ENCODE measurements at regions not wholly inside any gene's neighbourhood (a gene's known extent, or its start where the extent isn't known, plus 50 kb on each side); places are given as distances from the start of the nearest gene placed in this dataset.

DNA sequence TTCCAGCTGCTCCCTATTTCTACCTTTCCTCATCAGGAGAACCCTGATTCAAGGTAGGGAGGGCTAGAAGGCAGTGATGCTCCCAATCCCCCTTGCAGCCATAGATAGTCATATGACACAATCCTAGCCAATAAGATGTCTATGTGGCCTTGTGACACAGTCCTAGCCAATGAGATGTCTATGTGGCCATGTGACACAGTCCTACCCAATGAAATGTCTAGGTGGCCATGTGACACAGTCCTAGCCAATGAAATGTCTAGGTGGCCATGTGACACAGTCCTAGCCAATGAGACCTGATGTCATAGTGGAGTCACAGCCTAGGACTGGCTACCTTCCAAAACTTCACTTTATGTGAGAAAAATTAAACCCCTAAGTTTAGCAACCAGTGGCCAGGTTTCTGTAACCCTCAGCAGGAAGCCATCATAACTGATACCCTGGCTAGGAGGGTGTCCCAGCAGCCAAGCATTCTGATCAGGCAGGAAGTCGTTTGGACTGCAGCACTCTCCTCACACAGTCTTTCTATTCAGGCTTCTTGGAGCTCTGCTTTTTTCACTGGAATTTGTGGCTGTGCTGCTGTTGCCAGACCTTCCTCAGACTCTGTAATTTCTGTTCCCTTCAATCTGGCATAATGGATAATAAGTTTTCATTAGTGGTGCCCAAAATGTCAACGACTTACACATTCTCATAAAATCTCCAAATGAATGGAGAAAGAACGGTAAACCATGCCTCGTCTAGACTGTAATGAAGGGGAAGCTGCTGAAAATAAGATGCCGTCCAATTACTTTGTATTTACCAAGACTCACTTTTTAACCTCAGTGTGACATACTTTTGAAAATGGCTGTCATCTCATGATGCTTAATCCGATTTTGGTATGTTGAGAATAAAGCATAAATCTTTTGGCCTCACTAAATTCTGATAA is 165.0 kb upstream of the NCKAP5 start:
- H3K27ac ChIP-seq = no peak overlapping the region
- no peaks in the 10 kb centered on the region for H3K27me3 ChIP-seq
- TF ChIP-seq, protein P1, sequence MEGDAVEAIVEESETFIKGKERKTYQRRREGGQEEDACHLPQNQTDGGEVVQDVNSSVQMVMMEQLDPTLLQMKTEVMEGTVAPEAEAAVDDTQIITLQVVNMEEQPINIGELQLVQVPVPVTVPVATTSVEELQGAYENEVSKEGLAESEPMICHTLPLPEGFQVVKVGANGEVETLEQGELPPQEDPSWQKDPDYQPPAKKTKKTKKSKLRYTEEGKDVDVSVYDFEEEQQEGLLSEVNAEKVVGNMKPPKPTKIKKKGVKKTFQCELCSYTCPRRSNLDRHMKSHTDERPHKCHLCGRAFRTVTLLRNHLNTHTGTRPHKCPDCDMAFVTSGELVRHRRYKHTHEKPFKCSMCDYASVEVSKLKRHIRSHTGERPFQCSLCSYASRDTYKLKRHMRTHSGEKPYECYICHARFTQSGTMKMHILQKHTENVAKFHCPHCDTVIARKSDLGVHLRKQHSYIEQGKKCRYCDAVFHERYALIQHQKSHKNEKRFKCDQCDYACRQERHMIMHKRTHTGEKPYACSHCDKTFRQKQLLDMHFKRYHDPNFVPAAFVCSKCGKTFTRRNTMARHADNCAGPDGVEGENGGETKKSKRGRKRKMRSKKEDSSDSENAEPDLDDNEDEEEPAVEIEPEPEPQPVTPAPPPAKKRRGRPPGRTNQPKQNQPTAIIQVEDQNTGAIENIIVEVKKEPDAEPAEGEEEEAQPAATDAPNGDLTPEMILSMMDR (IDR thresholded peaks at IDR 0.05) = no peak
- no peak for TF ChIP-seq POLR2A (IDR thresholded peaks at IDR 0.05)
- DNase-seq = no peak
- no peaks in the 10 kb centered on the region for H3K4me1 ChIP-seq
- WGBS, 2 donors = 78 to 80% methylated on average over 6 of the region's 6 CpGs
- intact Hi-C loops (cut with DNase I) = no loop called here
- H3K36me3 ChIP-seq = no peaks in the 10 kb centered on the region
- H3K4me3 ChIP-seq (replicated peaks in 1 of 3) = no peak overlapping the region
- H3K9me3 ChIP-seq = no peaks in the 10 kb centered on the region

DNA sequence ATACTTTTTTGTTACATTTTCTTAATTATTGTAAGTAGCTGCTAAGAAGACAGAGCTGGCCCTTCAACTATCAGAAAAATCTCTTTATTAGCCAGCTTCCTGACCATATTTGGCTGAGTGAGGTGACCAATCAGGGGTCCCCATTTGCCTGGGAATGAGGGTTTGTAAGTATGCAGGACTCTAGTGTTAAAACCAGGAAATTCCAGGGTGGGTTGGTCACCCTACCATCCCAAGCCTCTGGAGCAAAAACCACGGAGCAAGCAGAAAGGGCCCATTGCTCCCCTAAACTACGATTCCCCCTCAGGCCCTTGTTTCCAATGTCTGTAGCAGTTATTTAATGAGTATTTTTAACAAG is 165.6 kb upstream of the NCKAP5 start:
- 83 to 86% methylated on average over 2 of the region's 2 CpGs for WGBS, 2 donors
- no peak overlapping the region for H3K27ac ChIP-seq
- DNase-seq = no peak
- H3K4me3 ChIP-seq (replicated peaks in 1 of 3) = no peak overlapping the region
- H3K9me3 ChIP-seq = no peaks in the 10 kb centered on the region
- intact Hi-C loops (cut with DNase I) = no loop called here
- no peaks in the 10 kb centered on the region for H3K4me1 ChIP-seq
- no peaks in the 10 kb centered on the region for H3K36me3 ChIP-seq
- TF ChIP-seq POLR2A (IDR thresholded peaks at IDR 0.05) = no peak
- TF ChIP-seq, protein P1 (IDR thresholded peaks at IDR 0.05) = no peak
- no peaks in the 10 kb centered on the region for H3K27me3 ChIP-seq

DNA sequence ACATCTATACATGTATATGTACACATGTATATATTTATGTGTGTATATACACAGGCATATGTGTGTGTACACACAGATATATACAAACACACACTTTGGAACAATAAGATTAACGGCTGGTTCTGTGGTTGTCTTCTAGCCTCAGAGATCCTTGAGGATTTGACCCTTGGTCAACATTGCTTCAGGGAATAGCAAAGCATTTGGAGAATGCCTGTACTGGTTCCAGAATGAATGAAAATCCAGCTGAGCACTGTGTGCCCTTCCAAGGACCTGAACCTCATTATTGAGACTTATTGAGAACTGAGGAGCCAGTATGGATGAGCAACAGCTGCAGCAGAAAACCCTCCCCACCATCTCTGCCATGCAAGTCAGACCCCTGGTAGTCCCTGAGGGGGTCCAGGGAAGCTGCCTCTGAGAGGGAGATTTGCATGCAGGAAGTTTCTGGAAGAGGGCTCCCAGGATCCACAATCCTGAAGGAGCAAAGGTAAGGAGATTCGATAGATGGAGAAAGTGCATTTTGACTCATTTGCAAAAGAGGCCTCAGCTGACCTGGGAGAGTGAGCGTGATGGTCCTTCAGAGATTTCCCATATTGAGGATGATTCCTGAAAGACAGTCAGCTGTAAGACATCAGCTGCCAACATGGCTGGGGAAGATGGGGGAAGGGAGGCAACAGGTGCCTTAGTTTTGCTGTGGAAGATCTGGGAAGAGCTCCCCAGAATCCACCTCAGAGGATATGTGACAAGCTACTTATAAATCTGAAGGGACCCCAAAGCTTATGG is 166.6 kb upstream of the NCKAP5 start:
- H3K36me3 ChIP-seq = no peaks in the 10 kb centered on the region
- no peak overlapping the region for H3K4me3 ChIP-seq (replicated peaks in 1 of 3)
- no peaks in the 10 kb centered on the region for H3K9me3 ChIP-seq
- H3K27me3 ChIP-seq = no peaks in the 10 kb centered on the region
- no peak overlapping the region for H3K27ac ChIP-seq
- TF ChIP-seq POLR2A (IDR thresholded peaks at IDR 0.05) = no peak
- TF ChIP-seq, protein P1 (IDR thresholded peaks at IDR 0.05) = no peak
- intact Hi-C loops (cut with DNase I) = no loop called here
- WGBS, 2 donors = 81 to 88% methylated on average over 3 of the region's 3 CpGs
- DNase-seq = no peak
- no peaks in the 10 kb centered on the region for H3K4me1 ChIP-seq

DNA sequence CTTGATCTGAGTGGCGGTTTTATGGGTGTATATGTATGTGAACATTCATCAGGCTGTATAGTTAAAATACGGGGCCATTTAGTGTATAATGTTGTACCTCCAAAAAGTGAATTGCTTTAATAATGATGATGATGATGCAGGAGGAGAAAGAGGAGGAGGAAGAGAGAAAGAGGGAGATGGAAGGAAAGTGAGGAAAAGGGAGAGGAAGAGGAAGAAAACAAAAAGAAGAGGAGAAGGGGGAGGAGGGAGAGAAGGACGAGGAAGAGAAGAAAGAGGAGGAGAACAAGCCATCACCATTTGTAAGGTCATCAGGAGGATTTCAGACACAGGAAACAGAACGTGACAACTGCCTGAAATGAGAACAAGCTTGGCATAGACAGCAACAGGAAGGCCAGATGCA is 168.4 kb upstream of the NCKAP5 start:
- Histone ChIP-seq H3K9me3 (no peaks in the 10 kb centered on the region), H3K27me3 (no peaks in the 10 kb centered on the region), H3K4me1 (no peaks in the 10 kb centered on the region), H3K4me3 (replicated peaks in 1 of 3) (no peak overlapping the region), H3K36me3 (no peaks in the 10 kb centered on the region), H3K27ac (no peak overlapping the region)
- no peak for TF ChIP-seq POLR2A (IDR thresholded peaks at IDR 0.05)
- TF ChIP-seq, protein P1 (IDR thresholded peaks at IDR 0.05) = no peak
- intact Hi-C loops (cut with DNase I) = no loop called here
- no peak for DNase-seq
- WGBS, 2 donors = 80 to 85% methylated on average over 4 of the region's 4 CpGs
